Omental fat pad (tissue), 3 donors: ENCODE measurements at regions not wholly inside any gene's neighbourhood (a gene's known extent, or its start where the extent isn't known, plus 50 kb on each side); places are given as distances from the start of the nearest gene placed in this dataset.
"Not testable (repeated sequence)": the region's sequence is repeated elsewhere in the genome, so short reads cannot be mapped to it uniquely, and the experiment has no call there.

Source experiments
- ATAC-seq: fragments of 150-250 bp; one replicate; pipeline ENCODE4 v1.9.1; 2016; ENCODE audit warnings: mild to moderate bottlenecking, moderate library complexity; ENCODE audit not compliant: low FRiP score
- DNase-seq: peaks from one replicate; pipeline ENCODE4 v3.0.0-alpha.2; 2019; ENCODE audit warnings: low spot score
- TF ChIP-seq, protein P1 (sequence below), 3 donors: fragments of 450-650 bp; IDR thresholded peaks; one replicate each; pipeline ENCODE4 v1.5.1; 2016 to 2017; ENCODE audit warnings: antibody characterized with exemption in 3 of 3, mild to moderate bottlenecking in 3 of 3, moderate library complexity in 2 of 3

DNA sequence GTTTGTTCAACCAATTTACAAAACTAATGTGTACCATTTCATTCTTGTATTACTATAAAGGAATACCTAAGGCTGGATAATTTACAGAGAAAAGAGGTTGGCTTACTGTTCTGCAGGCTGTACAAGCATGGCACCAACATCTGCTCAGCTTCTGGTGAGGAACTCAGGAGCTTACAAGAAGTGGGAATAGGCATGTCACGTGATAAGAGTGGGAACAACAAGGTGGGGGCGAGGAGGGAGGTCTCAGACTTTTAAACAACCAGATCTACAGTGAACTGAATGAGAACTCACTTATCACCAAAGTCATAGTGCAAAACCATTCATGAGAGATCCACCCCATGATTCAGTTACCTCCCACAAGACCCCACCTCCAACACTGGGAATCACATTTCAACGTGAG, 1178.0 kb downstream of the REEP3 start:
- DNase-seq (no peak), ATAC-seq (no peak)
- TF ChIP-seq, protein P1, sequence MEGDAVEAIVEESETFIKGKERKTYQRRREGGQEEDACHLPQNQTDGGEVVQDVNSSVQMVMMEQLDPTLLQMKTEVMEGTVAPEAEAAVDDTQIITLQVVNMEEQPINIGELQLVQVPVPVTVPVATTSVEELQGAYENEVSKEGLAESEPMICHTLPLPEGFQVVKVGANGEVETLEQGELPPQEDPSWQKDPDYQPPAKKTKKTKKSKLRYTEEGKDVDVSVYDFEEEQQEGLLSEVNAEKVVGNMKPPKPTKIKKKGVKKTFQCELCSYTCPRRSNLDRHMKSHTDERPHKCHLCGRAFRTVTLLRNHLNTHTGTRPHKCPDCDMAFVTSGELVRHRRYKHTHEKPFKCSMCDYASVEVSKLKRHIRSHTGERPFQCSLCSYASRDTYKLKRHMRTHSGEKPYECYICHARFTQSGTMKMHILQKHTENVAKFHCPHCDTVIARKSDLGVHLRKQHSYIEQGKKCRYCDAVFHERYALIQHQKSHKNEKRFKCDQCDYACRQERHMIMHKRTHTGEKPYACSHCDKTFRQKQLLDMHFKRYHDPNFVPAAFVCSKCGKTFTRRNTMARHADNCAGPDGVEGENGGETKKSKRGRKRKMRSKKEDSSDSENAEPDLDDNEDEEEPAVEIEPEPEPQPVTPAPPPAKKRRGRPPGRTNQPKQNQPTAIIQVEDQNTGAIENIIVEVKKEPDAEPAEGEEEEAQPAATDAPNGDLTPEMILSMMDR (IDR thresholded peaks at IDR 0.05): no peak

DNA sequence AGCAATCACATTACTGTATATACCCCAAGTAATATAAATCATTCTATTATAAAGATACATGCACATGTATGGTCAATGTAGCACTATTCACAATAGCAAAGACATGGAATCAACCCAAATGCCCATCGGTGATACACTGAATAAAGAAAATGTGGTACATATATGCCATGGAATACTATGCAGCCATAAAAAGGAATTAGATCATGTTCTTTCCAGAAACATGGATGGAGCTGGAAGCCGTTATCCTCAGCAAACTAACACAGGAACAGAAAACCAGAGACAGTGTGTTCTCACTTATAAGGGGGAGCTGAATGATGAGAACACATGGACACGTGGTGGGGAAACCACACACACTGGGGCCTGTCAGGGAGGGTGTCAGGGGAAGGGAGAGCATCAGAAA, 1180.9 kb downstream of the REEP3 start:
- DNase-seq, ATAC-seq: not testable (repeated sequence)

DNA sequence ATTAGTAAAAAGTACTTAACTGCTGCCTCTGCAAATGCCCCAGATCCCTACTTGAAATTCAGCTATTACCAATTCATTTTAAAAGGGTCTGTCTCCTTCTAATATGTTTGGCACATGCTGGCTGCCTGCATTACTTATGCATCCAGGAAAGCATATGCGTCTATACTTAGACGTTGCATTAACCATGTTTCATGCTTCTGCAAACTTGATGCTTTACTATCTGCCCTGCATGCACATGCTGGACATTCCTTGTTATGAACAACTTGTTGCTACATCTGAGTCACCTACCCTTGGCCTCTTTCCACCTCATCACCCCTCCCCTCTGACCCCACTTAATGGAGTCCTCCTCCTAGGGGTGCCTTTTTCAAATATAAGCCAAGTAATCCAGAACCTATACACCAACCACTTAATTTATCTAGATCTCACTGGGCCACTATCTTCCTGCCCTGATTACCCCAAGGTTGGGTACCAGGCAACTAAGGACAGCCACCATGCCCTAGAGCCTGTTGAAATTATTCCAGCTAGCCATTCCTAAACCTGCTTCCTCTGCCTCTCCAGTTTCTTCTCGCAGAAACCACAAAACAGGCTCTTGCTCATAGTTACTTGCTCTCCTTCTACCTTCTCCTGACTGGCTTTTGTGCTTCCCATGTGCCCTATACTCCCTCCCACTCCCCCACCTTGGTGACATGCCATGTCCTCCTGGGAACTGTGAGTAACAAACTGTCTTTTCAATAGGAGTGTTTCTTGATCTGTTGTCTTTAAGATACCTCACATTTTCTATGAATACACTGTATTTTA, 1187.9 kb downstream of the REEP3 start:
- TF ChIP-seq, protein P1 (IDR thresholded peaks at IDR 0.05): no peak
- ATAC-seq (no peak), DNase-seq (no peak)

DNA sequence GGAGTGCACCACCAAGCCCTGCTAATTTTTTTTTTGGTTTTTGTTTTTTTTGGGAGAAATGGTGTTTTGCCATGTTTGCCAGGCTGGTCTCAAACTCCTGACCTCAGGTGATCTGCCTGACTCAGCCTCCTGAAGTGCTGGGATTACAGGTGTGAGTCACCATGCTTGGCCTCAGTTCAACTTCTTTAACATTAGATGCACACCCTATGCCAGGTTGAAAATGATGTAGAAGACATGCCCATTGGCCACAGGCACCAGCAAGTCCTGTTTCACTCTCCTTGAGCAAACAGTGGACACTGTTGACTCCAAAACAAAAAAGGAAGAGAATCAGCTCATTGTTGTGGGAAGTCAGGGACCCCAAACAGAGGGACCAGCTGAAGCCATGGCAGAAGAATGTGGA, 1205.3 kb downstream of the REEP3 start:
- ATAC-seq (no peak), DNase-seq (no peak)
- TF ChIP-seq, protein P1 (IDR thresholded peaks at IDR 0.05): no peak

GRCh38 chr10:64731016-64731415, 1209.8 kb downstream of the REEP3 start:
- no peak for ATAC-seq
- DNase-seq: no peak
- TF ChIP-seq, protein P1 (IDR thresholded peaks at IDR 0.05): no peak

GRCh38 chr10:64732372-64732957, 1211.3 kb downstream of the REEP3 start:
- DNase-seq (no peak), ATAC-seq (no peak)
- TF ChIP-seq, protein P1 (IDR thresholded peaks at IDR 0.05): no peak

DNA sequence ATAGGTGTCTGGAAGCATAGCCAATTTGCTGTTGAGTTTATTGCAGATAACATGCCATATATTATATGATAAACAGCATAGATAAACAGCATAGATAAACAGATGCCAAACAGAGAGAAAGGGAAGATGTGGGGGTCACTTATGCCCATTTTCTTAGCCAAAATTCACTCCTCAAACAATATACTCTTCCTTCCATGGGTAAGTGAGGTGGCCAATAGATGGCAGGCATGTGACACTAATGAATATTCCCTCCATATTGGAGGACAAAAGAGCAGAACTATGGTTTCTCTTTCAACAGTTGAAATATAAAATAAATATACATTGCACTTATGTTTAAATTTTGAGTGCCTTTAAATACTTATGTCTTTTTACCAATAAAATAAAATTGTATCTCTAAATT, 1212.8 kb downstream of the REEP3 start:
- TF ChIP-seq, protein P1 (IDR thresholded peaks at IDR 0.05): no peak
- DNase-seq (no peak), ATAC-seq (no peak)
